Muscle of arm (tissue), 1 donor: ENCODE measurements at regions not wholly inside any gene's neighbourhood (a gene's known extent, or its start where the extent isn't known, plus 50 kb on each side); places are given as distances from the start of the nearest gene placed in this dataset.
"Not testable (repeated sequence)": the region's sequence is repeated elsewhere in the genome, so short reads cannot be mapped to it uniquely, and the experiment has no call there.

Source experiments
- DNase-seq: peaks from one replicate; pipeline ENCODE4 v3.0.0-alpha.2; 2013

DNA sequence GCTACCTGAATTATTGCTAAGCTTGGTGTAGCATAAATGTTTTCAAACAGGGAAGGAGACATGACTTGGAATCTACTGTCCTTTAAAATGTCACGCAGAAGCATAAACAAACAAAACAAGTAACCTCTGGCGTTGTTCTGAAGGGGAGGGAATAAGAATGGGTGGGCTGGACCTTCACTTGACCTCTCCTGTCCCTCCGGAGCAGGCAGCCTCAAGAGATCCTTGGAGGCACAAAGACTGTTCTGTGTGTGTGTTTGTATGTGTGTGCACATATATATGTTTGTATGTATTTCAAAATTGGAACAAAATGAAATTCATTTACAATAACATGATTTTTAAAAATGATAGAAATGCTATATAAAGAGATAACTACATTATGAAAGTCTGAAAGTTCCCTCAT lies 91.3 kb upstream of the DCLK2 start:
- DNase-seq: no peak

DNA sequence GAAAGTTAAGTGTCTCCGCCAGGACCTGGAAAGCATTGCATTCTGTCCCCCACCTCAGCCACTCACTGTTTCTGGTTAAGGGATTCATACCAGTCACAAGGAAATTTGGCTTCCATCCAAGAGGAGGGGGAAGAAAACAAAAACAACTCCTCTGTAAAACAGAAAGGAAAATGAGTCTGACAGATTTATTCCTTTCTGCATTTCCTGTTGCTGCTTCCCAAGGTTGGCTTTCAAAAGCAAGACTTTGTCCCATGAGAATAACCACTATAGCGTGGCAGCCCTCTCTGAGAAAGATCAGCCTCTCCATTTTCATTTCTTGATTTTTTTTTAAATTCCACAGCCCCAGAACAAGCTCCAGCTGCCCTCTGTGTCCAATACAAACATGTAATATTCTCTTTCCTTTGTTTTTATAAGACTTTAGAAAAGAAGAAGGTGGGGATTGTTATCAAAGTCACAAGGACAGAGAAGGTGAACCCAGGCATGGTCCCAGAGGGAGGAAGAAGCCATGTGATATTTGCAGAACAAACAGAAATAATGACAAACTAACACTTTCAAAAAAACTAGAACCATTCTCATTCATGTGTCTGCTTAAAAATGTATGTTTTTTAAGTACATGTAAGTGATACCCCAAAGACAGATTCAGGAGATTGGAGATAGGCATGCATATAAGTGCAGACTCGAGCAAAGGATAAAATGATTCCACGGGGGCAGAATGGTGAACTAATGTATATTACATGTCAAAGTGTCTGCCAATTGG lies 90.7 kb upstream of the DCLK2 start:
- peak; percentile 46 for DNase-seq

GRCh38 chr4:149988087-149988410 lies 90.2 kb upstream of the DCLK2 start:
- no peak for DNase-seq

GRCh38 chr4:149993030-149993429 lies 85.2 kb upstream of the DCLK2 start:
- no peak for DNase-seq

DNA sequence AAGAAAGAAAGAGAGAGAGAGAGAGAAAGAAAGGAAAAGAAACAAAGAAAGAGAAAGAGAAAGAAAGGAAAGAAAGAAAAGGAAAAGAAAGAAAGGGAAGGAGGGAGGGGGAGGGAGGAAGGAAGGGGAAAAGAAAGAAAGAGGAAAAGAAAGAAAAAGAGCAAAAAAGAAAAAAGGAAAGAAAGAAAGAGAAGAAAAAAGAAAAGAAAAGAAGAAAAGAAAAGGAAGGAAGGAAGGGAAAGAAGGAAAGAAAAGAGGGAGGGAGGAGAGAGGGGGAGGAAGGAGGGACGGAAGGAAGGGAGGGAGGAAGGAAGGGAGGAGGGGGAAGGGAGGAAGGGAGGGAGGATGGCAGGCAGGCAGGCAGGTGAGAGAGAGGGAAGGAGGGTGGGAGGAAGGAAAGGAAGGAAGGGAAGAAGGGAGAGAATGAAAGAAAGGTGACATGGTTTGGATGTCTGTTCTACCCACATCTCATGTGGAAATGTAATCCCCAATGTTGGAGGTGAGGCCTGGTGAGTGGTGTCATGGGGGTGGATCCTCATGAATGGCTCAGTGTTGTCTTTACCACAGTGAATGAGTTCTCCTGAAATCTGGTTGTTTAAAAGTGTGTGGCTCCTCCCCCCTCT lies 83.0 kb upstream of the DCLK2 start:
- DNase-seq: no peak

DNA sequence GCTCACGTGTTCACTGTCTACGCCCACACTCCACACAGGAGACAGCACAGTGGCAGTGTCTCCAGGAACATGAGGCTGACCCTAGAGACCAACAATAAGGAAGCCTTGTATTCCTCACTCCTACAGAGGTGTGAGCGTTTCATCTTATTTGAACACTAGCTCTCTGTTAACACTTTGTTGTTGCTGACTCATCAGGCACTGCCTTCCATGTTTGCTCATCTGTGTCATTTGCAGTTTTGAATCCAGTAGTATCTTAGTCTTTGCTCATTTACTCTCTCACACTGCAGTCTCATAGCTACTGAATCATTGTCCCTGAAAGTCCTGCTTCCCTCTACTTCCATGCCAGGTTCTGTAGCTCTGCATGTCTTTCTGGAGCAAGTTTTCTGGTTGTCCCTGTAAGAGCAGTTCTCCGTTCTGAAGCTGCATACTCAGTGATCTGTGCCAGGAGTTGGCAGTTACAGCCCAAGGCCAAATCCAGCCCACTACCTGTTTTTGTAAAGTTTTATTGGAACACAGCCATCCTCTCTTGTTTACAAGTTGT lies 80.3 kb upstream of the DCLK2 start:
- DNase-seq: no peak

- peak; percentile 44 for DNase-seq
Measured at GRCh38 chr4:149999485-150000074, 78.7 kb upstream of the DCLK2 start.

GRCh38 chr4:150001815-150002214 lies 76.4 kb upstream of the DCLK2 start:
- DNase-seq: no peak

GRCh38 chr4:150002561-150002960 lies 75.7 kb upstream of the DCLK2 start:
- DNase-seq: no peak

- no peak for DNase-seq
Measured at GRCh38 chr4:150004481-150004880, 73.8 kb upstream of the DCLK2 start.

DNA sequence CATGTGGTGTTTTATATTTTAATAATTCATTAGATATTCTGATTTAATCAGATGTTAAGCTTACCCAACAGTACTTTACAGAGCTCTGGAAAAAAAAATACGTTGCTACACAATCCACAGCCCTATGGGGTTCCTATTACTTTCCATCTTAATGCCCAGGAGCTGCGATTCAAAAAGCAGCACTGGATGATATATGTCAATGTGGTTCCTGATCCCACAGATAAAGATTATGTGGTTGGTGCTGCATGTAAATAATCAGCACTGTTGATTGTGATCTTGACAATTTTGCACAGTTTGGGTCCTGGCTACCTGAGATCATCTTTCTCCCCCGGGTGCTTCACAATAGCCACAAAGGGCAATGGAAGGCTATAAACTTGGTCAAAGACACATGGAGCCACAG lies 72.7 kb upstream of the DCLK2 start:
- DNase-seq: no peak

GRCh38 chr4:150006197-150006596 lies 72.0 kb upstream of the DCLK2 start:
- peak; percentile 61 for DNase-seq

- DNase-seq: no peak
Measured at GRCh38 chr4:150007512-150007911, 70.7 kb upstream of the DCLK2 start.

GRCh38 chr4:150008546-150008945 lies 69.7 kb upstream of the DCLK2 start:
- no peak for DNase-seq

- DNase-seq: no peak
Measured at GRCh38 chr4:150009533-150009932, 68.7 kb upstream of the DCLK2 start.

DNA sequence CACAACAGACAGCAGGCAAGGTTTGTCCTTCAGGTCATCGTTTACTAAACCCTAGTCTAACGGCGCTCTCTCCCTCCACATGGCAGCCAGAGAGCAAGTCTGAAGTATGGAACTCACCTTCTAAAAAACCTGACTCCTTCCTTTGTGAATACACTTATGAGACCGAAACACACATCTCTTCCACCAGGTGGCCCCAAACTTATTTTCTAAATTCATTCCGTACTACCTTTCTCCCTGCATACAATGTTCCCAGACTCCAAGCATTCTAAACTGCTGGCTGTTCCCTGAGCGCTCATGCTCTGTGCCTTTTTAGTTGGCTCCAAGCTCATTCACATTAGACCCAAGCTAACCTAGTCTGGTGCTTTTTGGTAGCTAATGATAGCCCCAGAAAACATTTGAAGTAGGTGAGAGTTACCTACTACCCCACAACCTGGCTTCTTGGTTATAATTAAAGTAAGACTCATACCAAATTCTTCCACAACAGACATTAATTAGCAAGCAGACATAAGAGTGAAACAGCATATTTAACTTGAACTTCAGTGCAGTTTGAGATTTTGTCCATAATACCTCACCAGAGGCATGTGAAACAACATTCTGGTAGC lies 67.6 kb upstream of the DCLK2 start:
- peak; percentile 55 for DNase-seq

DNA sequence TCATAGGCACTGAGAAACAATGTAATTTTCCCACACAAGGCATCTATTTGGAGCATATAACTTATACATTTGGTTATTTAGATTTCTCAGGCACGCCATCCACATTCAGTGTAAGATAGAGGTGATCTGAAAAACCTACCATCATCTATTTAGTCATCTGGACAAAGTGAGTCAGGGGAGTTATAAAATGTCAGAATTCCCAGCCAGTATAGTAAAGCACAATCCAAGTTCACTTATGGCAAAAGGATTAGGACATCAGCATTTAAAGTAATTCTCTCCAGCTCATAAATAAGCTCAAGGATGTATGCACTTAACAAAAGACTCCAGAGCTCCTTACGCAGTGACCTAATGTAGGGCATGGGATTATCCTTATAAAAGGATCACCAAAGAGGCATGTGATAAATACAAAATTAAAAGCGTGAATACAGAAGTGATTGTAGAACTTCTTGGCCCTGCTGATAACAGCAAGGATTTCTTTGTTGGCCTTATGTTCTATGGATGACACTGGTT lies 65.3 kb upstream of the DCLK2 start:
- DNase-seq: no peak

GRCh38 chr4:150015910-150016309 lies 62.3 kb upstream of the DCLK2 start:
- DNase-seq: not testable (repeated sequence)

- not testable (repeated sequence) for DNase-seq
Measured at GRCh38 chr4:150016621-150017020, 61.6 kb upstream of the DCLK2 start.

- no peak for DNase-seq
Measured at GRCh38 chr4:150018257-150018656, 60.0 kb upstream of the DCLK2 start.

DNA sequence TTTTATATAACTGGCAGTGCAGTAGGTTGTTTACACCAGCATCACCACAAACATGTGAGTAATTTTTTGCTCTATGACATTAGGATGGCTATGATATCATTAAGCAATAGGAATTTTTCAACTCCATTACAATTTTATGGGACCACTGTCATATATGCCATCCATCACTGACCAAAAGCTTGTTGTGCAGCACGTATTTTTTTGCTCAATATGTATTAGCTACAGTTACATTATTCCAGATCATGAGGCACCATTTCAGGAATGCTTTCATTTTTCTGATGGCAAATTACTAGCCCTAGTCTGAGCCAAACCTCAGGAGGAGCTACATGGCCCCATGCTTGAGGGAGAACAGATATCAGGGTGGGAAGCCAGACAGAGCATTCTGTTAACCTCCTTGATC lies 56.8 kb upstream of the DCLK2 start:
- no peak for DNase-seq

DNA sequence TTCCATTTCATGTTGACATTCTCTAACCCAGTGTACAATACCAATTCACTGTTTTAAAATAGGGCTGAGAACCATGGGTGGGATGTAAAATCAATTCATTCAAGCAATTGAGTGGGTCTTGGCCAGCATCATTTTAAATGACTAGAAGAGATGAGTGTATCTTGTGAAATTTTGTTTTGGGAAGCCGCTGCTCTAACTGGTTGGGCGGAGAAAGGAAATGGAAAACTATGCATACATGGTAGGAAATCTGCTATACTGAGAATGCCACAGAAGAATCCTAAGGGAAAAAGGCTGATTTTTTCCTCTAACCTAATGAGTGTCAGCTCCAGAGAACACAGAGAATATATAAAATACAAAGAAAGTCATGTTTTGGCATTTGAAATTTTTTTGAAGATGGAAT lies 54.8 kb upstream of the DCLK2 start:
- DNase-seq: peak; percentile 23

DNA sequence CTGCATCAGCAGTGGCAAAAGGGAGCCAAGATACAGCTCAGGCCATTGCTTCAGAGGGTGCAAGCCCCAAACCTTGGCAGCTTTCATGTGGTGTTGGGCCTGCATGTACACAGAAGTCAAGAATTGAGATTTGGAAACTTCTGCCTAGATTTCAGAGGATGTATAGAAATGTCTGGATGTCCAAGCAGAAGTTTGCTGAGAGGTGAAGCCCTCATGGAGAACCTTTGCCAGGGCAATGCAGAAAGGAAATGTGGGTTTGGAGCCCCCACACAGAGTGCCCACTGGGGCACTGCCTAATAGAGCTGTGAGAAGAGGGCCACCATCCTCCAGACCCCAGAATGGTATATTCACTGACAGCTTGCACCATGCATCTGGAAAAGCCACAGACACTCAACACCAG lies 51.3 kb upstream of the DCLK2 start:
- not testable (repeated sequence) for DNase-seq
